Retinal pigment epithelial cell (primary cell): ENCODE measurements at regions not wholly inside any gene's neighbourhood (a gene's known extent, or its start where the extent isn't known, plus 50 kb on each side); places are given as distances from the start of the nearest gene placed in this dataset.
"Not testable (repeated sequence)": the region's sequence is repeated elsewhere in the genome, so short reads cannot be mapped to it uniquely, and the experiment has no call there.

ENCODE experiments used
- DNase-seq: peaks from one replicate; pipeline ENCODE4 v3.0.0-alpha.2; 2010; ENCODE audit warnings: low read depth
- H3K4me3 ChIP-seq: 2 replicates; pipeline ENCODE4 v1.5.1; 2011; ENCODE audit warnings: mild to moderate bottlenecking, low read length, control low read depth, moderate library complexity
- TF ChIP-seq, protein P1 (sequence below): conservative IDR thresholded peaks from 2 replicates; pipeline ENCODE4 v1.5.1; 2011; ENCODE audit warnings: low read depth, low read length, control low read depth, inconsistent platforms

DNA sequence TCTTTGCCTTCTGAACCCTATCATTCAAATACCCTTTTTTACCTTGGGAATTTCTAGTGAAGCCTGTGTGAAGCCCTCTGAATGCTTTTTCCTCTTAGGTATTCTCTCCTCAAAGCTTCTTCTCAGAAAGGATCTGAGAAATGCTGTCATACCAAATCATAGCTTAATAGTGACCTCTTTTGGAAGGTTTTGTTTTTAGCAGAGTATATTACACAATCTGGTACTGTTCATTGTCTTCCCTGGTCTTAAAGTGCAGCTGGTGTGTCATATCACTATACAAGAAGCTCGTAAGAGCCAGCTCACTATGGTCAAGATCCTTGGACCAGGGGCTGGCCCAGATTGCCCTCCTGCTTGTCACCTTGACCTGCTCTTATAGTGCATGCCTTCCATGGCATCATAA, 204.4 kb upstream of the ANO5 start:
- TF ChIP-seq, protein P1, sequence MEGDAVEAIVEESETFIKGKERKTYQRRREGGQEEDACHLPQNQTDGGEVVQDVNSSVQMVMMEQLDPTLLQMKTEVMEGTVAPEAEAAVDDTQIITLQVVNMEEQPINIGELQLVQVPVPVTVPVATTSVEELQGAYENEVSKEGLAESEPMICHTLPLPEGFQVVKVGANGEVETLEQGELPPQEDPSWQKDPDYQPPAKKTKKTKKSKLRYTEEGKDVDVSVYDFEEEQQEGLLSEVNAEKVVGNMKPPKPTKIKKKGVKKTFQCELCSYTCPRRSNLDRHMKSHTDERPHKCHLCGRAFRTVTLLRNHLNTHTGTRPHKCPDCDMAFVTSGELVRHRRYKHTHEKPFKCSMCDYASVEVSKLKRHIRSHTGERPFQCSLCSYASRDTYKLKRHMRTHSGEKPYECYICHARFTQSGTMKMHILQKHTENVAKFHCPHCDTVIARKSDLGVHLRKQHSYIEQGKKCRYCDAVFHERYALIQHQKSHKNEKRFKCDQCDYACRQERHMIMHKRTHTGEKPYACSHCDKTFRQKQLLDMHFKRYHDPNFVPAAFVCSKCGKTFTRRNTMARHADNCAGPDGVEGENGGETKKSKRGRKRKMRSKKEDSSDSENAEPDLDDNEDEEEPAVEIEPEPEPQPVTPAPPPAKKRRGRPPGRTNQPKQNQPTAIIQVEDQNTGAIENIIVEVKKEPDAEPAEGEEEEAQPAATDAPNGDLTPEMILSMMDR: no peak
- no peak overlapping the region for H3K4me3 ChIP-seq
- no peak for DNase-seq

GRCh38 chr11:22001803-22002202, 191.1 kb upstream of the ANO5 start:
- H3K4me3 ChIP-seq, DNase-seq: not testable (repeated sequence)

DNA sequence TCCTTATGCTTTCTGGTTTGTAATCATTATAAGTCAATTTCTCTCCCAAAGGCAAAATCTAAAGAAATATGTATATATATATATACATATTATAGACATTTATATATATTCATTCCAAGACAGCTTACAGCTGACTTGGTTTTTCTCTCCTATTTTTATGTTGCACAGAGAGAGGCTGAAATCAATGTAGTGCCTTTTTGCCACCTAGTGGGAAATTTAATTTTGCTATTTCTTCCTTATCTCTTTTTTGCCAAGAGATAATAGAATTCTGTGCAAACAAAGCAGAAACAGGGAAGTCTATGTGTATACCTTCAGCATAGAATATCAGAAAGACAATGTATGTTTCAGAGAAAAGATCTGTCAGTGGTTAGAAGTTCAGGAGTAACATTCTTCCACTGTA, 186.0 kb upstream of the ANO5 start:
- no peak overlapping the region for H3K4me3 ChIP-seq
- TF ChIP-seq, protein P1: no peak
- no peak for DNase-seq

DNA sequence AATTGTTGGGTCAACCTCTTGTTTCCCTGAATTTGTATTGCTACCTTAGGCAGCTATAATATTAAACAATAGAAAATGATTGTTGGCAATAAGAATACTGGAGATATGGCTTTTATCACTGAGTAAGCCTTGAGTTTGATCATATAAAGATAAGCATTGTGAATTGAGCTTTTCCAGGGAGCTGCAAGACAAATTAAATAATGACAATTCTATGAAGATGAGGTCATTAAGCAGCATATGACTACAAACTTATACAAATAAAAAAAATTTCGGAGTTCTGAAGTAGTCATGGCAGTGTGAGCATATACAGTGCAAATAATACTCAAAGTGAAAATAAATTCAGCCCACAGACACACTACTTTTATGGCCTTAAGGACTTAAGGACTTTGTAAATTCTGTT, 161.1 kb upstream of the ANO5 start:
- H3K4me3 ChIP-seq: no peak overlapping the region
- TF ChIP-seq, protein P1: no peak
- DNase-seq: no peak

GRCh38 chr11:22037505-22037904, 155.4 kb upstream of the ANO5 start:
- no peak overlapping the region for H3K4me3 ChIP-seq
- TF ChIP-seq, protein P1: no peak
- DNase-seq: no peak

DNA sequence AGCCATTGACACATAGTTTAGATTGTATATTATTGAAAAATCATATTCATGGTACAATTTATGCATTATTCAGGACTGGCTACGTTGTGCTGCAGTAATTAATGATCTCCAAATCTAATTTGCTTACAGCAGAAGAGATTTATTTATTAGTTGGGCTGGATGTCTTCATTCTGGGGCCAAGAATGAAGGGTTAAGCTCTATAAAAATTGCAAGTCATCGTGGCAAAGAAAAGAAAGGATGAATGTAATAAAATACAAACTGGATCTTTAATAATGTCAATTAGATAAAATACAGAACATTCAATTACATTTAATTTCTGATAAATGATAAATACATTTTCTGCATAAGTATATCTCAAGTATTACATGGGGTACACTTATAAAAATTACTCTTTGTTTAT, 151.8 kb upstream of the ANO5 start:
- no peak for DNase-seq
- no peak overlapping the region for H3K4me3 ChIP-seq
- TF ChIP-seq, protein P1: no peak

GRCh38 chr11:22042081-22042480, 150.8 kb upstream of the ANO5 start:
- no peak for DNase-seq
- TF ChIP-seq, protein P1: no peak
- H3K4me3 ChIP-seq: no peak overlapping the region

GRCh38 chr11:22044126-22044525, 148.8 kb upstream of the ANO5 start:
- DNase-seq: no peak
- TF ChIP-seq, protein P1: no peak
- no peak overlapping the region for H3K4me3 ChIP-seq
